GM23338 (cell line): ENCODE measurements at regions not wholly inside any gene's neighbourhood (a gene's known extent, or its start where the extent isn't known, plus 50 kb on each side); places are given as distances from the start of the nearest gene placed in this dataset.

Experiments used
- ATAC-seq: fragments of 200-7000 bp; cut with Tn5 transposase; 3 replicates; pipeline ENCODE4 v1.9.1; 2020
- DNase-seq: peaks from one replicate; pipeline ENCODE4 v3.0.0-alpha.2; 2015; ENCODE audit warnings: low spot score
- H2AFZ ChIP-seq: fragments of 200-600 bp; sonication (generic); 2 replicates; pipeline ENCODE4 v1.8.0; 2016; ENCODE audit warnings: antibody characterized with exemption, mild to moderate bottlenecking, moderate library complexity
- H3F3A ChIP-seq: fragments of 200-600 bp; sonication (generic); replicated peaks from 2 replicates; pipeline ENCODE4 v1.8.0; 2017; ENCODE audit warnings: antibody characterized with exemption, mixed run types, low read depth
- H3K27ac ChIP-seq: fragments of 200-600 bp; sonication (generic); 2 replicates; pipeline ENCODE4 v1.6.1; 2016; ENCODE audit warnings: low read depth
- H3K27me3 ChIP-seq: fragments of 200-600 bp; sonication (generic); 2 replicates; pipeline ENCODE4 v1.8.0; 2016; ENCODE audit warnings: mild to moderate bottlenecking, mixed run types, moderate library complexity; ENCODE audit not compliant: insufficient read depth
- H3K36me3 ChIP-seq: fragments of 200-600 bp; sonication (generic); 2 replicates; pipeline ENCODE4 v1.8.0; 2016; ENCODE audit warnings: mild to moderate bottlenecking; ENCODE audit not compliant: insufficient read depth
- H3K4me1 ChIP-seq: fragments of 200-600 bp; sonication (generic); 2 replicates; pipeline ENCODE4 v1.8.0; 2016; ENCODE audit warnings: mild to moderate bottlenecking, moderate library complexity; ENCODE audit not compliant: insufficient read depth
- H3K4me2 ChIP-seq: fragments of 200-600 bp; sonication (generic); 2 replicates; pipeline ENCODE4 v1.7.1; 2017; ENCODE audit warnings: mixed run types
- H3K4me3 ChIP-seq: fragments of 200-600 bp; sonication (generic); 2 replicates; pipeline ENCODE4 v1.6.1; 2016; ENCODE audit warnings: mixed run types
- H3K79me2 ChIP-seq: fragments of 200-600 bp; sonication (generic); replicated peaks from 2 replicates; pipeline ENCODE4 v1.8.0; 2017; ENCODE audit warnings: mild to moderate bottlenecking; ENCODE audit not compliant: insufficient read depth
- H3K9me2 ChIP-seq: fragments of 200-600 bp; sonication (generic); 2 replicates; pipeline ENCODE4 v1.8.0; 2017; ENCODE audit not compliant: insufficient read depth
- H4K20me1 ChIP-seq: fragments of 200-600 bp; sonication (generic); replicated peaks from 2 replicates; pipeline ENCODE4 v1.8.0; 2017; ENCODE audit warnings: mild to moderate bottlenecking; ENCODE audit not compliant: insufficient read depth
- H3K27ac Mint-ChIP-seq: 2 replicates; pipeline ENCODE4 v1.8.0; 2020; ENCODE audit warnings: inconsistent platforms, mild to moderate bottlenecking, moderate library complexity, mixed read lengths
- H3K27me3 Mint-ChIP-seq: 3 replicates; pipeline ENCODE4 v1.8.0; 2022; ENCODE audit warnings: low read depth, mild to moderate bottlenecking, moderate library complexity, mixed read lengths, inconsistent platforms; ENCODE audit not compliant: insufficient read depth, poor library complexity
- H3K36me3 Mint-ChIP-seq: 3 replicates; pipeline ENCODE4 v1.8.0; 2021; ENCODE audit warnings: low read depth, mild to moderate bottlenecking, inconsistent platforms, moderate library complexity, mixed read lengths
- H3K4me1 Mint-ChIP-seq: 3 replicates; pipeline ENCODE4 v1.8.0; 2020; ENCODE audit warnings: mild to moderate bottlenecking, inconsistent platforms, mixed read lengths
- H3K4me3 Mint-ChIP-seq: 3 replicates; pipeline ENCODE4 v1.8.0; 2021; ENCODE audit warnings: moderate library complexity, mild to moderate bottlenecking, inconsistent platforms, mixed read lengths
- H3K9me3 Mint-ChIP-seq: 3 replicates; pipeline ENCODE4 v1.8.0; 2020; ENCODE audit warnings: moderate library complexity, mild to moderate bottlenecking, inconsistent platforms, mixed read lengths
- CREB1 ChIP-seq: fragments of 250-450 bp; sonication (Bioruptor Pico); IDR thresholded peaks from 2 replicates; pipeline ENCODE4 v1.5.0; 2020; ENCODE audit warnings: low read depth, mild to moderate bottlenecking, moderate library complexity
- CTCF ChIP-seq, 2 experiments: fragments of 200-600 bp in 1 of 2; sonication (generic) in 1 of 2; conservative IDR thresholded peaks; 2 replicates each; pipeline versions ENCODE4 v1.5.1 to v1.6.1; 2016 to 2017; ENCODE audit warnings: antibody characterized with exemption in 2 of 2, low read depth in 2 of 2, mild to moderate bottlenecking in 2 of 2, moderate library complexity in 1 of 2
- EZH2 ChIP-seq: fragments of 200-600 bp; sonication (generic); IDR thresholded peaks from one replicate; pipeline ENCODE4 v1.8.0; 2017; ENCODE audit warnings: antibody characterized with exemption, mild to moderate bottlenecking, low read depth; ENCODE audit not compliant: unreplicated experiment
- EZH2phosphoT487 ChIP-seq: fragments of 200-600 bp; sonication (generic); IDR thresholded peaks from one replicate; pipeline ENCODE4 v1.8.1; 2018; ENCODE audit warnings: antibody characterized with exemption; ENCODE audit not compliant: unreplicated experiment
- JUNB ChIP-seq: IDR thresholded peaks from one replicate; pipeline ENCODE4 v1.6.1; 2016; ENCODE audit warnings: antibody characterized with exemption; ENCODE audit not compliant: unreplicated experiment
- NANOG ChIP-seq: IDR thresholded peaks from 2 replicates; pipeline ENCODE4 v1.6.1; 2016; ENCODE audit warnings: antibody characterized with exemption, borderline replicate concordance
- POLR2AphosphoS5 ChIP-seq: IDR thresholded peaks from 2 replicates; pipeline ENCODE4 v1.6.1; 2016; ENCODE audit warnings: antibody characterized with exemption, low read depth
- REST ChIP-seq: IDR thresholded peaks from one replicate; pipeline ENCODE4 v1.6.1; 2018; ENCODE audit warnings: antibody characterized with exemption; ENCODE audit not compliant: unreplicated experiment
- STAT1 ChIP-seq: IDR thresholded peaks from one replicate; pipeline ENCODE4 v1.6.1; 2016; ENCODE audit warnings: antibody characterized with exemption; ENCODE audit not compliant: unreplicated experiment
- ZNF114 ChIP-seq: fragments of 250-450 bp; sonication (Bioruptor Pico); IDR thresholded peaks from 2 replicates; pipeline ENCODE4 v1.5.0; 2020; ENCODE audit warnings: mild to moderate bottlenecking, moderate library complexity
- ZNF331 ChIP-seq: fragments of 250-450 bp; sonication (Bioruptor Pico); IDR thresholded peaks from 2 replicates; pipeline ENCODE4 v1.5.0; 2020; ENCODE audit warnings: low read depth, mild to moderate bottlenecking, moderate library complexity
- ZNF462 ChIP-seq: fragments of 250-450 bp; sonication (Bioruptor Pico); IDR thresholded peaks from 2 replicates; pipeline ENCODE4 v1.5.0; 2020; ENCODE audit warnings: mild to moderate bottlenecking, moderate library complexity
- TF ChIP-seq, protein P1 (sequence below): IDR thresholded peaks from 2 replicates; pipeline ENCODE4 v1.6.1; 2016; ENCODE audit warnings: antibody characterized with exemption

DNA sequence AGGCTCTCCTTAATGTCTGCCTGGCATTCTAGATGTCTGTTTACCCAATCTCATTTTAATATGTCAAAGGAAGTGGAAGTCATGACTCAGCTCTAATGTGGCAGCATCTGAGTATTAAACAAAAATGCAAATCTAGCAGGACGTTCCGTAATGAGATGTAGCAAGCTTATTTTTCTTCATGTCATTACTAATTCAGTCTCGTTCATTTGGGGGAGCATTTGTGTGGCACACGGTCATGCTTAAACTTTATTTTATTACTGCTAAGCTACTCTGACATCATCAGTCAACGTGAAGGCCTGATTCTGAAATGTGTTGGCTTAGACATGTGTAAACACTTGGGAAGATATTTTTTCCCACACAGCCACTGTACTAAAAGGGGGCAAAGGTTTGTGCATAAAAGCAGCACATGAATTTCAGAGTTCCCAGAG lies 326.7 kb upstream of the TMPO start:
- DNase-seq (no peak), ATAC-seq (no peak)
- Mint-ChIP-seq H3K27me3 (no peaks in the 10 kb centered on the region), H3K4me1 (peaks cover 6% of the 10 kb centered on the region), H3K9me3 (no peaks in the 10 kb centered on the region), H3K4me3 (no peak overlapping the region), H3K36me3 (no peaks in the 10 kb centered on the region), H3K27ac (no peak overlapping the region; the same call in 1 of the 2 replicates)
- H3K9me2 ChIP-seq = 0 out of 2 replicates have a peak, but pooled peaks cover 3% of the 10 kb centered on the region
- no peak overlapping the region for H3K4me3 ChIP-seq
- H3K4me1 ChIP-seq = peaks cover 1% of the 10 kb centered on the region; the same call in 1 of the 2 replicates
- H3K27me3 ChIP-seq = no peaks in the 10 kb centered on the region
- no peak overlapping the region for H3K4me2 ChIP-seq
- no peaks in the 10 kb centered on the region for H3K79me2 ChIP-seq
- H4K20me1 ChIP-seq = no peaks in the 10 kb centered on the region
- H2AFZ ChIP-seq = no peak overlapping the region
- no peaks in the 10 kb centered on the region for H3F3A ChIP-seq
- TF ChIP-seq CREB1 (CRISPR knock-in tag) = no peak
- TF ChIP-seq ZNF331 = no peak
- TF ChIP-seq POLR2AphosphoS5 = no peak
- TF ChIP-seq ZNF462 (CRISPR knock-in tag) = no peak
- TF ChIP-seq, protein P1, sequence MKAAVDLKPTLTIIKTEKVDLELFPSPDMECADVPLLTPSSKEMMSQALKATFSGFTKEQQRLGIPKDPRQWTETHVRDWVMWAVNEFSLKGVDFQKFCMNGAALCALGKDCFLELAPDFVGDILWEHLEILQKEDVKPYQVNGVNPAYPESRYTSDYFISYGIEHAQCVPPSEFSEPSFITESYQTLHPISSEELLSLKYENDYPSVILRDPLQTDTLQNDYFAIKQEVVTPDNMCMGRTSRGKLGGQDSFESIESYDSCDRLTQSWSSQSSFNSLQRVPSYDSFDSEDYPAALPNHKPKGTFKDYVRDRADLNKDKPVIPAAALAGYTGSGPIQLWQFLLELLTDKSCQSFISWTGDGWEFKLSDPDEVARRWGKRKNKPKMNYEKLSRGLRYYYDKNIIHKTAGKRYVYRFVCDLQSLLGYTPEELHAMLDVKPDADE = no peak
- no peak for TF ChIP-seq EZH2phosphoT487
- no peak for TF ChIP-seq NANOG
- TF ChIP-seq REST = no peak
- TF ChIP-seq STAT1 = no peak
- no peak for TF ChIP-seq CTCF (conservative IDR thresholded peaks at IDR 0.05; ENCODE audit: low read depth in 2 of 2)
- TF ChIP-seq JUNB = no peak
- TF ChIP-seq EZH2 = no peak
- no peak for TF ChIP-seq ZNF114
- H3K27ac ChIP-seq = no peak overlapping the region
- no peaks in the 10 kb centered on the region for H3K36me3 ChIP-seq
